Posterior cingulate gyrus (tissue), 11 donors: ENCODE measurements at regions not wholly inside any gene's neighbourhood (a gene's known extent, or its start where the extent isn't known, plus 50 kb on each side); places are given as distances from the start of the nearest gene placed in this dataset.
A peak's percentile ranks its signal among the peaks of the same experiment; 100 is the strongest.
"Not testable (repeated sequence)": the region's sequence is repeated elsewhere in the genome, so short reads cannot be mapped to it uniquely, and the experiment has no call there.

Experiments used
- DNase-seq, 10 donors: peaks; one replicate each; pipeline versions ENCODE4 v3.0.0 to v3.0.0-alpha.2; 2020 to 2021; ENCODE audit warnings: mixed read lengths in 3 of 10
- intact Hi-C: fragments of 100-400 bp; cut with DNase I; formaldehyde crosslinking; loops from one replicate; pipeline ENCODE4 v1.15.1; 2023

DNA sequence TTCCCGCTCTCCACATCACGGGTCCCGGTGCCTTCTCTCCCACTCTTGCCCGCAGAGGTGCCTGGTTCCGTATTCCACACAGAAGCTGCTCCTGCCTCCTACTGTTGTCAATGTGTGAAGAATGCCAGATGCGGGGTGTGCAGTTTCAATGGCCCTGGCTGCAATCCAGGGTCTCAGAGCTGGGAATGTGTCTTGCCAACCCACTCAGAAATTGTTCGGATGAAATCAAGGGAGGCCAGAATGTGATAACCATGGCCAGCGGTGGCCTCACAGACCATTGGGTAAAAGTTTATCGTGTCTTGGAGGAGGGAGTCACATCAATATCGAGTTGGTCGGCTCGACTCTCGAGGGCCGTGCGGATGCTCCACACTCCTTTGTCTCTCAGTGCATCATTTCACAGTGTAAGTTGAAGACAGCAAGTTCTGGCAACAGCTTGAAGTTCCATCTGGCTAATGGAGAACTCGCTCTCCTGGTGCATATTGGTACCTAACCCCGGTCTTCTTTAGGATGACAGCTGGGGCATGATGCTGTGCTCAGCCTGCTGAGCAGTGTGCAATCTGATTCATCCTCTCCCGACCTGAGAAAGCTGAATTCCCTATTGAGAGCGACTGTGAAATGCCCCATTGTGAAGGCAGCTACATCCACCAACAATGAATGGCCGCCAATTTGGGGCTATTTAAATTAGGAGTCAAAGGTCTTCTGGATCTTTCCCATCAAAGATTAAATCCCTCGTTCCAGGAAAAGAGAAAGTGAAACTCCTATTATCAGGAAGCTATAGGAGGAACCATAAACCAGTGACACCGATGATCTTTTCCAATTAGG, 389.0 kb downstream of the SOX11 start:
- intact Hi-C loops, result loop anchor here (2.0 kb wide), 1 partner anchor 148 kb away; no protein-coding TSS in a partner anchor
- DNase-seq, result peak in 7 of 10 donors; percentile 10 to 86 (median 55)

GRCh38 chr2:6081955-6082624, 389.9 kb downstream of the SOX11 start:
- DNase-seq, result no peak
- intact Hi-C loops, result loop anchor here (2.0 kb wide), 1 partner anchor 149 kb away; no protein-coding TSS in a partner anchor

DNA sequence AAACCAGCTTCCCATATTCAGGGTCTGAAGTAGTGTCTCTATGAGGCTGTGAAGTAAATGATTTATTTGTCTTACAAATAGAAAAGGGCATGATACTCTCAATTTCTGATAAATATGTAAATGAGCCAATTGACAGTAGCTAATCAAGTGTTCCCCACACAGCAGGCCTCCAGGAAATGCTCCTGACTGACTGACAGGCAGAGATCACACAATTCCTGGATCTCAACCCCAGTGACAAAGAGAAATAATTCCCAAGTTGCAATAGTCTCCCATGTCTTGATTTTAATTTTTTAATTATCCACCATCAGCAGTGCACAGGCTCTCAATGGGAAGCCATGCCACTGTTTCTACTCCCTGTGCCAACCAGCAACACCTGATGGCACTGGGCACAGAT, 390.4 kb downstream of the SOX11 start:
- intact Hi-C loops, result no loop called here
- no peak for DNase-seq

DNA sequence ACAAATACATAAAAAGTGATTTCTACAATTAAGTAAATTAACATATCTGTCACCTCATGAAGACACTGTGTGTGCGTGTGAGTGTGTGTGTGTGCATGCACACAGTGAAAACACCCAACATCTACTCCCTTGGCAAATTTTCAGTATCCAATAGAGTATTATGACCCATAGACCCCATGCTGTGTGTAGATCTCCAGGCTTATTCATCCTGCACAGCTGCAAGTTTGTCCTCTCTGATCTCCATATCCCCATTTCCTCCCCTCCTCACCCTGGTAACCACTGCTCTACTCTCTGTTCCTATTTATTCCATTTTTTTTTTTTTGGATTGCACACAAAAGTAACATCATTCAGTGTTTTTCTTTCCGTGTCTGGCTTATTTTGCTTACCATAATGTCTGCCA, 391.0 kb downstream of the SOX11 start:
- intact Hi-C loops, result no loop called here
- DNase-seq, result no peak

- intact Hi-C loops, result no loop called here
- DNase-seq, result no peak
Observed at GRCh38 chr2:6089474-6089873, 397.3 kb downstream of the SOX11 start.

DNA sequence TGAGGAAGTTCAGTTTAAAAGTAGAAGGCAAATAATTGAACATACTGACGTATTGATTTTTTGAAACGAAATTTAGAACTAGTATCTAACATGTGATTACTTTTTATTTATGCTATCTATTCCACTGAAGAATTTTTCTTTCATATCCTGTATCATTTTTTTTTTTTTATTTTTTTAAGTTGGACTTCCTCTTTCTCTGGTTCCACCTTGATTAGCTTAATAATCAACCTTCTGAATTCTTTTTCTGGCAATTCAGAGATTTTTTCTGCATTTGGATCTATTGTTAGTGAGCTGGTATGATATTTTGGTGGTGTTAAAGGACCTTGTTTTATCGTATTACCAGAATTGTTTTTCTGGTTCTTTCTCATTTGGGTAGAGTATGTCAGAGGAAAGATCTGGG, 411.2 kb downstream of the SOX11 start:
- intact Hi-C loops, result no loop called here
- no peak for DNase-seq

DNA sequence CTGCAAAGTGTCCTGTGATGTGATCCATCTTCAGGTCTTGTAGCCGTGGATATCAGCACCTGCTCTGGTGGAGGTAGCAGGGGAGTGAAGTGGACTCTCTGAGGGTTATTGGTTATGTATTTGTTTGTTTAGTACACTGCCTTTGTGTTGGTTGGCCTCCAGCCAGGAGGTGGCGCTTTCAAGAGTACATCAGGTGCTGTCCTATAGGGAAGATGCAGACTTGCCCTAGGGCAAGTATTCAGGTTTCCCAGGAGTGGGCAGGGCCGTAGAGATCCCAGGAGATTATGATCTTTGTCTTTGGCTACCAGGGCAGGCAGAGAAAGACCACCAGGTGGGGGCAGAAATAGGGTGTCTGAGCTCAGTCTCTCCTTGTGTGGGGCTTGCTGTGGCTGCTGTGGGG, 411.8 kb downstream of the SOX11 start:
- DNase-seq, result no peak
- intact Hi-C loops, result no loop called here

- DNase-seq, result no peak
- intact Hi-C loops, result no loop called here
Observed at GRCh38 chr2:6107290-6107689, 415.1 kb downstream of the SOX11 start.

DNA sequence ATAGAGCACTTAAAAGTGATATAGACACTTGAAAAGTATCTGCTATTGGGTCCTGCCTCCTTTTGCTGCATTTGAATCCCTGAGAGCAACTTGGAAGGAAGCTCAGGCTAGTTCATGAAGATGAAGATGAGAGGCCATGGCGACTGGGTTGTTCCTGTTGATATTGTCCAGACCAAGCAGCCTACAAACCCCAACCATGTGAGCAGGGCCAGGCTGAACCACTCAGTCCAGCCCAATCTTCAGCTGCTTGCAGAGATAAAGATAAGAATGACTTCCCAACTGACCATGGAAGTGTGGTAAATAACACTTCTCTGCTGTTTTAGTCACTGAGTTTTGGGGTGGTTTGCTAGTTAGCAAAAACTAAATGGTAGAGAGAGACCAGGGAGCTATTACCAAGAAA, 417.6 kb downstream of the SOX11 start:
- intact Hi-C loops, result no loop called here
- DNase-seq, result no peak

GRCh38 chr2:6111781-6112261, 419.6 kb downstream of the SOX11 start:
- no peak for DNase-seq
- intact Hi-C loops, result no loop called here

DNA sequence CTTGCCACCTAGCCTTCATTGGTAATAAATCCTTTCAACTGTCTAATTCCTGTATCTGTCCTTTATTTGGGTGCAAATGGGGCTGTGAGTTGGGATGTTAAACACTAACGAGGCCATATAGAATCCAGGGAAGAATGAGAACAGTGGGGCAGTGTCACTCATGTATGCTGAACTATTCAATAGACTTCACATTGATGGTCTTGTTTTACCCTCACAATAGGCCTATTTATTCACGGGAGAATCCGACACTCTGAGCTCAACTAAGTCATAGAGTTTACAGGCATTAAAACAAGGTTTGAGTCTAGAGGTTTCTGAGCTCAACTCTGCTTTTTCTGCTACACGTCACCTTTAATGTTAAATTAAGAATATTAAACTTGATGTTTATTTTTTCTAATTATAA, 421.6 kb downstream of the SOX11 start:
- intact Hi-C loops, result no loop called here
- DNase-seq, result no peak

GRCh38 chr2:6127718-6128117, 435.5 kb downstream of the SOX11 start:
- DNase-seq, result no peak
- intact Hi-C loops, result no loop called here

DNA sequence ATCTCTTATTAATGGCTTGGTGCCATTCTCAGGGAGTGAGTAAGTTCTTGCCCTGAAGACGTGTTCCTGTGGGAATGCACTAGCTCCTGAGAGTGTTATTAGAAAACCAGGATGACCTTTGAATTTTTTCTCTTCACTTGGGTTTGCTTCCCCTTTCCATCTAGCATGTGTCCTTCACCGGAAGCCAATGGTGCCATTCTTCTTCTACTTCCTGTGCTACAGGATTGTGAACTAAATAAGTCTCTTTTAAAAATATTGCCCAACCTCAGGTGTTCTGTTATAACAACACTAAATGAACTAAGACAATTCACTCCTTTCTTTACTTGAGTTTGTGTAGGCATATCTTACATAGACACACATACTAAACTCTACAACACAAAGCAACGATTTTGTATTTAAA, 447.0 kb downstream of the SOX11 start:
- no peak for DNase-seq
- intact Hi-C loops, result no loop called here

GRCh38 chr2:6139916-6140315, 447.7 kb downstream of the SOX11 start:
- no peak for DNase-seq
- intact Hi-C loops, result no loop called here

- DNase-seq, result no peak
- intact Hi-C loops, result no loop called here
Observed at GRCh38 chr2:6140509-6140908, 448.3 kb downstream of the SOX11 start.

DNA sequence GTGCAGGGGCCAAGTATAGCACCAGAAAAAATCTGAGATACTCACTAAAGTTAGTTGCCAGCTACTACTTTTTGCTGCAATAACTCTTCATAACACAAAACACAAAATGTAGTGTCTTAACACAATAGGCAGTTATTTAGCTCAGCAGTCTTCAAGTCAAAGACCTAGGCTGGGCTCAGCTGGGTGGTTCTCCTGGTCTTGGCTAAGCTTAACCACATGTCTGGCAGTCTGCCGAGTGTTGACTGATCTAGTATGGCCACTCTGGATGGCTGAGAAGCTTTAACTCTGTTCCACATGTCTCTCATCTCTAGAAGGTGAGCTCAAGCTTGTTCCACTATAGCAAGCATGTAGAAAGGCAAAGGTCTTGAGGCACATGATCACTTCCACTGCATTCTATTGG, 451.6 kb downstream of the SOX11 start:
- intact Hi-C loops, result no loop called here
- DNase-seq, result no peak

DNA sequence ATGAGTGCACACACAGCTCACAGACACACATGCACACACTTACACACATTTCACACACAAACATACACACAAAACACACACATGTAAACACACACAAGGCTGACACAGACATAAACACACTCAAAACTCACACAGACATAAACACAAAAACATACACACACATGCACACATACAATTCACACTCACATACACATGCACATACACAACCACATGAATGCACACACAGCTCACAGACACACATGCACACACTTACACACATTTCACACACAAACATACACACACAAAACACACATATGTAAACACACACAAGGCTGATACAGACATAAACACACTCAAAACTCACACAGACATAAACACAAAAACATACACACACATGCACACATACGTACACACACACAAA, 455.0 kb downstream of the SOX11 start:
- DNase-seq, intact Hi-C loops: not testable (repeated sequence)

- DNase-seq, result no peak
- intact Hi-C loops, result no loop called here
Observed at GRCh38 chr2:6148882-6149281, 456.7 kb downstream of the SOX11 start.

DNA sequence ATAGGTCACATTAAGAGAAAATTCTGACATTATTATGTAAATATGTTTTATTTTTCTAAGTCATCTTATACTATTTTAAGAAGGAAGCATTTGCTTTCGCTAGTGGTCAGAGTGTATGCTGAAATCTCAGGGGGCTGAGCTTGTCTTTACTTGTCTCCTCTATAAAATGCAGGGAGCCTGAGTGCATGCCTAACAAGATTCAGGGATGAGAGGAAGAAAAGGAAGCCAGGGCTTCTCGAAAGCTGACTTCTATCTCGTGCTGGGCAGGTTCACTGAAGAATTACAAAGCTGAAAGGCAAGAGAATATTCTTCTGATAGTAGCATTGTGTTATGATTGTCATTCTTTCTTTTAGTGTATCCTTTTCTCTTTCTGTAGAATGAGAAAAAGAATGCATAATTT, 467.4 kb downstream of the SOX11 start:
- no peak for DNase-seq
- intact Hi-C loops, result no loop called here

DNA sequence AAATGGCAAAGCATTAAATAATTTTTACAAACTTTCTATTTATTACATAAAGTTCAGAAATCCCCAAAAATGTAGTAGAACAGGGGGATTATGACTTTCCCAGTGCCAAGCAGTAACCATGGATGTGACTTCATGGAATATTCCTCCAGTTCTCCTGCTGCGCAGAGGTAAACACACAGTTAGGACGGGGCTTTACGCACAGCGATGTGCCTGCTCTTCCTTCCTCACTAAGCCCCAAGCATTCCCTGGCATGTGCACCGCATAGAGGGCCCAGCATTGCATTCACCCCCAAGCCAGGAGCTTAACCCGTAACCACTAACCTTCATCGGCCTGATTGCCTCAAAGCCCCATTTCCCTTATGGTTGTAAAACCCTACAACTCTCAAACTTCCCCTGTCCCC, 471.7 kb downstream of the SOX11 start:
- intact Hi-C loops, result no loop called here

DNA sequence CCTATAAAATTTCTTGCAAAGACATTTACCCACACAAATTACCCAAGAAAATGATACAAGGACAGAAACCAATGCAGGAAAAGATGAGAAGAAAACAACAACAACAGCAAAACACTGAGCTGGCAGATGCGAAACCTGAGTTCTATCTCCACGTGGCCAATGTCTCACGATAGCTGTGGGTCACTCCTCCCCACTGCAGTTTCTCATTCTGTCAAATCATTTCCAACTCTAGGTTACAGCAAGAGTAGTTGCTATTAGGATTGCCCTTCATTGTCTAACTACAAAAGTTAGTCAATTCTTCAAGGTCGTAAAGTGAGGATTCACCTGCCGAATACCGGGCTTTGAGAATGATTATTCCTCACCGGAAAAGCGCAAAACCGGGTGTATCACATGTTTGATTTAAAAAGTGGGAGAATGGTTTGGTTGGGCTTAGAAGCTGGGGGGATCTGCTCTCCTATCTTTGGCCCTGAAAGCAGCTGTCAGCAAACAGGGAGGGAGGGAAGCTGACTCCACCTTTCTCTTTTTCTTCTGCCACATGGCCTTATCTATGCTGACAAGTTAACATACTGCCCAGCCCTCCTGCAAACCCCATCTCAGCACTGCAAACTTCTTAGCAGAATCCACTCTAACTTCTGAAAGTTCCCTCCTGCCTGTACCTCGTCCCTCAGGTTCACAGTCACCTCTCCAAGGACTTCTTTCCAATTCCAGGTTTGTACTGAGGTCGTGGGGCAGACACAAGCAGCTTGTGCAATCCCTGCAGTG, 473.0 kb downstream of the SOX11 start:
- DNase-seq, result no peak
- intact Hi-C loops, result no loop called here

More for the DNA sequence above, 471.7 kb downstream of the SOX11 start:
- no peak for DNase-seq
